GM10266 (cell line): ENCODE measurements at regions not wholly inside any gene's neighbourhood (a gene's known extent, or its start where the extent isn't known, plus 50 kb on each side); places are given as distances from the start of the nearest gene placed in this dataset.

ENCODE experiments used
- DNase-seq: peaks from one replicate; pipeline ENCODE4 v3.0.0; 2012; ENCODE audit errors: extremely low spot score
- TF ChIP-seq, protein P1 (sequence below): IDR thresholded peaks from 2 replicates; pipeline ENCODE4 v1.5.1; 2012; ENCODE audit warnings: mild to moderate bottlenecking, low read depth; ENCODE audit not compliant: control insufficient read depth, insufficient read depth; ENCODE audit errors: missing control alignments

DNA sequence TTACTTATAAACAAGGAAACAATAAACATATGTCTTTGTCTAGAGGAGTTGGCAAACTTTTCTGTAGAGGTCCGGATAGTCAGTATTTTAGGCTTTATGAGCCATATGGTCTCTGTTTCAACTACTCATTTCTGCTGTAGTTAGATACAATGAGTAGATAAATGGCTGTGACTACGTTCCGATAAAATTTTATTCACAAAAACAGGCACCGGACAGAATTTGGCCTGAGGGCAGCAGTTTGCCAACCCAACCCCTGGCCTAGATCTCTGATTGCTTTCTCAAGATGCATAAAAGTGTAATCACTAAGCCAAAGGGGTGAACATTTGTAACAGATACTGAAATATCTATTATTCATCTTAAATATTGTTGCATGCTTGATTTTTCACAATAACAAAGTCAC, 123.1 kb upstream of the ESRRG start:
- TF ChIP-seq, protein P1, sequence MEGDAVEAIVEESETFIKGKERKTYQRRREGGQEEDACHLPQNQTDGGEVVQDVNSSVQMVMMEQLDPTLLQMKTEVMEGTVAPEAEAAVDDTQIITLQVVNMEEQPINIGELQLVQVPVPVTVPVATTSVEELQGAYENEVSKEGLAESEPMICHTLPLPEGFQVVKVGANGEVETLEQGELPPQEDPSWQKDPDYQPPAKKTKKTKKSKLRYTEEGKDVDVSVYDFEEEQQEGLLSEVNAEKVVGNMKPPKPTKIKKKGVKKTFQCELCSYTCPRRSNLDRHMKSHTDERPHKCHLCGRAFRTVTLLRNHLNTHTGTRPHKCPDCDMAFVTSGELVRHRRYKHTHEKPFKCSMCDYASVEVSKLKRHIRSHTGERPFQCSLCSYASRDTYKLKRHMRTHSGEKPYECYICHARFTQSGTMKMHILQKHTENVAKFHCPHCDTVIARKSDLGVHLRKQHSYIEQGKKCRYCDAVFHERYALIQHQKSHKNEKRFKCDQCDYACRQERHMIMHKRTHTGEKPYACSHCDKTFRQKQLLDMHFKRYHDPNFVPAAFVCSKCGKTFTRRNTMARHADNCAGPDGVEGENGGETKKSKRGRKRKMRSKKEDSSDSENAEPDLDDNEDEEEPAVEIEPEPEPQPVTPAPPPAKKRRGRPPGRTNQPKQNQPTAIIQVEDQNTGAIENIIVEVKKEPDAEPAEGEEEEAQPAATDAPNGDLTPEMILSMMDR: no peak
- DNase-seq: no peak

DNA sequence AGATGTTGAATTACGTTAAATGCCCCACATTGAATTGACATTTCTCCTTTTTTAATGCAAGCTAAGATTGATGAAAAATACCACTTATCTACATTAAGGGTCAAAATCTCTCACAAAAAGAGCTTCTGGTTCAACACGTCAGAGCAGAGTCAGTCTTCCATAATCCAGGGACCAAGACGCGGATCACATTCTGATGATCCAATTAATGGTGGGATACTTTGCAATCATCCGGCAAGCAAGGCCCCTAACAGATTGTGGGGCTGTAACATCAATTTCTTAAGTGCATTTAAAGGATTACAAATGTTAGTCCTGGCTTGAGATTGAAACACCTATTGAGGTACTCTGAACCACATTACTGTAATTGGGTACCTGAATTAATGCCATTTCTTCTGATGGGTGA, 120.2 kb upstream of the ESRRG start:
- DNase-seq: no peak
- TF ChIP-seq, protein P1: no peak

DNA sequence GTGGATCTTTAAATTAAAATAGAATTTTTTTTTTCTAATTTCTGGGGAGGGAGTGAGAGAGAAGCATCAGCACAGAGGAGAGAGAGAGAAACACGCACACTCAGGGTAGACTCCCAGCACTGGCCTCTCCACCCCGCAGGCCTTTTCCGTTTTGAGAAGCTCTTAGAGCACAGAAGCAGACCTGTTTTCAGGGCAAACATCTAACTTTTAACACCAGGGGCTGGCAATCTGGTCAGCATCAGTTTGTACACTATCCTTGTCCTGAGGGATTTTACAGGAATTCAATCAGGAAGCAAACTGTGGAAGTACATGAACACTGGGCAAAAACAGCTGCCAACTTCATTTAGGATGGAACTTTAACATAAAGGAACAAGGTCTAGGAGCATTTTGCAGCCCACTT, 117.9 kb upstream of the ESRRG start:
- TF ChIP-seq, protein P1: no peak
- DNase-seq: no peak

DNA sequence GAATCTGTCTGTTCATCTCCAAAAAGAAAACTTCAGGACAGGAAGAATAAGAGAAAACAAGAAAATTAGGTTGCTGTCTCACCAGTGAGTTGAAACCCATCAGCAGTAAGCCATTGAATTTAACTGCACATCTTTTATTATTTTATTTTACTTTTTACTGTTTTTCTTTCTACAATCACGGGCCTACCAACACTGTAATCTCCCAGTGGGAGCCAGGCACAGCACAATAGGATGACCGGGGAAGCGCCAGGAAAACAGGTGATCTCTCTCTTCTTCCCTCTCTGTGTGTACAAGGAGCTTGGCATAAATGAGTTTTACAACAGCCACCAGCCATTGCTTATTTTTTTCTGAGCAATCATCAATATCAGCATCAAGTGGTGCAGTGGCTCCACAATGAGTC, 113.1 kb upstream of the ESRRG start:
- DNase-seq: no peak
- TF ChIP-seq, protein P1: no peak

DNA sequence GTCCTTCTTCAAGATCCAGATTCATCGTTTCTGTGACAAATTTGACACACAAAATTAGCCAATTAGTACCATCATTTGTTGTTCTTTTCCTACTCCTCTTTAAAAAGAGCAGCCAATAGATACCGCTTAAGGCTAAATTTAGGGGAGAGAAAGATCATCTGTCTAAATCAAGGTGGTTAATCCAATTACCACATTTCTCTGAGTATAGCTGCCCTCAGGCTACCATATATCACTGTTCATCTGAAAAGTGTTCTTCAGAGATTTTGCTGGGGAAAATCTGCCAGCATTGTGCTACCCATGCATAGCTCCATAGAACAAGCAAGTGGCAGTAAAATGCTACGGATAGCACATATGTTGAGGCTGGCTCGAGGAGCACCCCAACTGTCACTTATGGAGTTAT, 110.3 kb upstream of the ESRRG start:
- TF ChIP-seq, protein P1: no peak
- DNase-seq: no peak

DNA sequence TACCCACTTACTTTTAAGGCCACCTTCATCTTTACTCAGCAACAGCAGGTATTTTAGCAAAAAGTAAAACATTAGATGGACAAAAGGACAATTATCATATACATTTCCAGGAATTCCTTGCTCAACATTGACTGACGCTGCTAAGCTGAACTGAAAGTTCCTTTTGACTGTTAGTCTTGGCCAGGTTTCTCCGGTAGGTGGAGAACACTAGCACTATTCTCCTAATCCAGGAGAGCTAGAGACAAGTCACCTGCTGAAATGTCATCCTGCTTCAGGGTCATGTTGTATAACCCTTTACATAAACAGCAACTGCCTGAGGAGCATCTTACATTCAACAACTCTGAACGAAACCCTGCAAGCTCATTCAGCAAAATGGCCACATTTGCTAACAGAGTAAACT, 109.0 kb upstream of the ESRRG start:
- TF ChIP-seq, protein P1: no peak

DNA sequence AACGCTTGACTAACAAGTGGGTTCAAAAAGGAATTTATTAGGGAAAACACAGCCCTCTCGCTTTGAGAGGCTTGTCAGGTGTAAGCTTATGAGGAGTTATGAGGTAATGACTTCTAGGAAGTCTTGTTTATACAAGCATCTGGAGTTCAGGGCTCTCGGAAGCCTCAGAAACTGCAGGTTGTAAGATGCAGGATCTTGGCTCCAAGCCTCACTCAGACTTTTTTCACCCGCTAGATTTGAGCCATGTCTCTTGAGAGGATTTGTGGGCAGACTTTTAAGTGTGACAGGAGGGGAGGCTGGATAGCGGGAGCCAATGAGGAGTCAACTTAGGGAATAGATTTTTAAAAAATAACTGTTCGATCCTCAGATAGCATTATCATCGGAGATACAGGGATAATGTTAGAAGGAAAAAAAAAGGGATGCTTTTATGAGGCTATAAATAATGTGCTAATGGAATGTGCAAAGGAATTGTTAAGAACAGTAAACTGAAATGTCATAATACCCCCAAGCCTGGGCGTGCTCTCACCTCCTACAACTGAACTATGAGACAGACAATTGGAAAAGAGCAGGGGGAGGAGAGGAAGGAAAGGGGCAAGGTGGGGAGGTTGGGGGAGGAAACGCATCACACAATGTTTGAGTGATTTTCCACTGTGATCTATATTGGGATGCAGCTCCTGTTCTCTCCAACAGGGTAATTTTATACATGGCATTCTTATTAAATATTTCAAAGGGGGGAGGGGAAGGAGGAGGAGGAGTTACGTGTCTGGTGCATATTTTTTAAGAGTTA, 107.4 kb upstream of the ESRRG start:
- no peak for DNase-seq
- TF ChIP-seq, protein P1: no peak

More for the DNA sequence above, 109.0 kb upstream of the ESRRG start:
- no peak for DNase-seq
